Type B pancreatic cell (in vitro differentiated cells): ENCODE measurements at regions not wholly inside any gene's neighbourhood (a gene's known extent, or its start where the extent isn't known, plus 50 kb on each side); places are given as distances from the start of the nearest gene placed in this dataset.

ENCODE experiments used
- DNase-seq: peaks from one replicate; pipeline ENCODE4 v3.0.0; 2021; ENCODE audit warnings: mixed read lengths; ENCODE audit not compliant: unreplicated experiment; ENCODE audit errors: extremely low spot score
- H3K27ac Mint-ChIP-seq: 2 replicates; pipeline ENCODE4 v1.8.0; 2021; ENCODE audit warnings: mild to moderate bottlenecking, mixed read lengths
- H3K27me3 Mint-ChIP-seq: 2 replicates; pipeline ENCODE4 v1.8.0; 2021; ENCODE audit warnings: mixed read lengths
- H3K36me3 Mint-ChIP-seq: 2 replicates; pipeline ENCODE4 v1.8.0; 2021; ENCODE audit warnings: mixed read lengths
- H3K4me1 Mint-ChIP-seq: one replicate; pipeline ENCODE4 v1.8.0; 2021; ENCODE audit warnings: mixed read lengths; ENCODE audit not compliant: unreplicated experiment
- H3K4me3 Mint-ChIP-seq: 2 replicates; pipeline ENCODE4 v1.8.0; 2021; ENCODE audit warnings: mild to moderate bottlenecking, mixed read lengths
- H3K9me3 Mint-ChIP-seq: 2 replicates; pipeline ENCODE4 v1.8.0; 2021; ENCODE audit warnings: mixed read lengths
- TF ChIP-seq, protein P1 (sequence below): fragments of 200-600 bp; sonication (generic); conservative IDR thresholded peaks from 2 replicates; pipeline ENCODE4 v1.5.0; 2021; ENCODE audit warnings: antibody characterized with exemption, mild to moderate bottlenecking

DNA sequence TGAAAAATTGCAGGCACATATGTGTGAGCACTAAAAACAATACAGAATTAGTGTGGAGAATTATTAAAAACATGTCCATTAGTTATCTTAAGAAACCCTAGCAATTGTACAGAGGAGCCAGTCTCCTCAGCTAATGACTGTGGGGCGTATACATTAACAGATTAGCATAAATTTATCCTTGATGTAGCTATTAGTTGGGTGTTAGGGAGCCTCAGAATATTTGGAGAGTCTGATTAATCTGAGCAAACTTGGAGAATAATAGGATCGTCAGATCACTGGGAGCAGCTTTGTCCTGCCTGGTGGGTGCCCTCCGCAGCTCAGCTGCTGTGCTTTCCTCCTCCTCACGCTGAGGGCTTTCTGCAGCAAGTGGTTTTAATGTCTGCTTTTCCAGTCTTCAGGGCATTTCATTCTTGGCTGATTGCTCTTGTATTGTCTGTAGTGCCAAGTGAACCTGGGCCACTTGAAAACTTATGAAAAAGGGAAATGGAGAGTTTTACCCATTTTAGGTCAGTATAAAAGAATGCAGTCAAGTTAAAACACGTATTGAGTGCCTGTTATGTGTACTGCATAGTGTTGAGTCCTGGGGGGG, 417.4 kb upstream of the SEMA6D start:
- no peak for DNase-seq
- Mint-ChIP-seq H3K4me3 (no peak overlapping the region), H3K36me3 (no peaks in the 10 kb centered on the region), H3K27ac (no peak overlapping the region), H3K27me3 (no peaks in the 10 kb centered on the region), H3K4me1 (peaks cover 25% of the 10 kb centered on the region), H3K9me3 (no peaks in the 10 kb centered on the region)
- TF ChIP-seq, protein P1, sequence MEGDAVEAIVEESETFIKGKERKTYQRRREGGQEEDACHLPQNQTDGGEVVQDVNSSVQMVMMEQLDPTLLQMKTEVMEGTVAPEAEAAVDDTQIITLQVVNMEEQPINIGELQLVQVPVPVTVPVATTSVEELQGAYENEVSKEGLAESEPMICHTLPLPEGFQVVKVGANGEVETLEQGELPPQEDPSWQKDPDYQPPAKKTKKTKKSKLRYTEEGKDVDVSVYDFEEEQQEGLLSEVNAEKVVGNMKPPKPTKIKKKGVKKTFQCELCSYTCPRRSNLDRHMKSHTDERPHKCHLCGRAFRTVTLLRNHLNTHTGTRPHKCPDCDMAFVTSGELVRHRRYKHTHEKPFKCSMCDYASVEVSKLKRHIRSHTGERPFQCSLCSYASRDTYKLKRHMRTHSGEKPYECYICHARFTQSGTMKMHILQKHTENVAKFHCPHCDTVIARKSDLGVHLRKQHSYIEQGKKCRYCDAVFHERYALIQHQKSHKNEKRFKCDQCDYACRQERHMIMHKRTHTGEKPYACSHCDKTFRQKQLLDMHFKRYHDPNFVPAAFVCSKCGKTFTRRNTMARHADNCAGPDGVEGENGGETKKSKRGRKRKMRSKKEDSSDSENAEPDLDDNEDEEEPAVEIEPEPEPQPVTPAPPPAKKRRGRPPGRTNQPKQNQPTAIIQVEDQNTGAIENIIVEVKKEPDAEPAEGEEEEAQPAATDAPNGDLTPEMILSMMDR, result no peak

DNA sequence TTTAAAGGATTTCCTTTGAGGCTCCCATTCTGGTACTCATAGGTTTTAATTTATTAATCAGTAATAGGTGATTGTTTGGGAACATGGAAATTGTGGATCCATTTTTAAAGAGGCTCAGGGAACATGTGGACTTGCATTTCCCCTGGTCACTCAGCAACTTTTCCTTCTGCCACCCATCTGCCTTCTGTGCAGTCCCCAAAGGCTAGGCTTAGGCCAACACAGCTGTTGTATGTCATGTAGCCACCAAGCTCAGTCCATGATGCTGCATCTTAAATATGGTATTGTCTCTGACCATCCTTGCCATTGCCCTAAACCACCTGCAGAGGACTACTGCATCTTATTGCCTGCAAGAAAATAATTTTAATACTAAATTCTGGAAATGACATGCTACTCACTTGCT, 416.7 kb upstream of the SEMA6D start:
- H3K4me3 Mint-ChIP-seq, result no peak overlapping the region
- DNase-seq, result no peak
- H3K4me1 Mint-ChIP-seq, result peaks cover 19% of the 10 kb centered on the region
- TF ChIP-seq, protein P1, result no peak
- H3K9me3 Mint-ChIP-seq, result no peaks in the 10 kb centered on the region
- no peaks in the 10 kb centered on the region for H3K27me3 Mint-ChIP-seq
- no peaks in the 10 kb centered on the region for H3K36me3 Mint-ChIP-seq
- H3K27ac Mint-ChIP-seq, result no peak overlapping the region

DNA sequence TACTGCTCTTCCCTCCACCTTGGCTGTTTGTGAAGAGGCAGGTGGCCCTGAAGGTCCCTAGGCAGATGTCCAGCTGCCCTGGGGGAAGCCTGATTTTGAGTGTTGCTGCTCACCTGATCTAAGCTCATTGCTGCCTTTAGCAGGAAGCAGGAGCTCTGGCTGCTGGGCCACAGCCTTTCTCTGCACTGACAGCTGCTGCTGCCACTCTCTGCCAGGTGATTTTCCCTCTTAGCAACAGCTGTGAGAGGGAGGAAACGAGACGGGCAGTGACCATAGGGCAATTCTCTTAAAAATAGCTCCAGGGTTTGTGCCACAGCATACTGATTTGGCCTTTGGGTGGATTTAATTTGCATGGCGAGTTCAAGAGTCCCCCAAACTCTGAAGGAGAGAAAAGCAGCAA, 415.8 kb upstream of the SEMA6D start:
- H3K27ac Mint-ChIP-seq, result no peak overlapping the region
- H3K4me1 Mint-ChIP-seq, result peaks cover 19% of the 10 kb centered on the region
- no peak overlapping the region for H3K4me3 Mint-ChIP-seq
- DNase-seq, result no peak
- H3K27me3 Mint-ChIP-seq, result no peaks in the 10 kb centered on the region
- H3K36me3 Mint-ChIP-seq, result no peaks in the 10 kb centered on the region
- TF ChIP-seq, protein P1, result no peak
- H3K9me3 Mint-ChIP-seq, result no peaks in the 10 kb centered on the region

DNA sequence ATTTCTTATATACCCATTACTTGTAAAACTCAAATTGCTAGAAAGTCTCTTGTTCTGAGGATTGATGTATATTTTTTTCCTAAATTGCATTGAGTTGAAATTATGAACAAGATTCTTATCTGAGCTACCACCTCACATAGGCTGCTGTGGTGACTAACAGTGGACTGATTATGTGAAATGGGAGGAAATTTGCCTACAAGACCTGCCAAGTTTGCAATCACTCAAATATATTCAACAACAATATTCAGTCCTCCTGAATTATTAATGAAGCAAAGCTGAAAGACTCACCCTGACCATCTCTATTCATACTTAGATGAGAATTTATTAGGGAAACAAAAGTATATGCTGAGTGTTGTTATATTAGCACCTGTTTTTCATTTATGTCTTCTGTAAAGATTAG, 412.6 kb upstream of the SEMA6D start:
- no peak for DNase-seq
- TF ChIP-seq, protein P1, result no peak
- Mint-ChIP-seq H3K4me1 (peaks cover 6% of the 10 kb centered on the region), H3K9me3 (peaks cover 5% of the 10 kb centered on the region), H3K27ac (no peak overlapping the region), H3K27me3 (no peaks in the 10 kb centered on the region), H3K4me3 (no peak overlapping the region), H3K36me3 (no peaks in the 10 kb centered on the region)

DNA sequence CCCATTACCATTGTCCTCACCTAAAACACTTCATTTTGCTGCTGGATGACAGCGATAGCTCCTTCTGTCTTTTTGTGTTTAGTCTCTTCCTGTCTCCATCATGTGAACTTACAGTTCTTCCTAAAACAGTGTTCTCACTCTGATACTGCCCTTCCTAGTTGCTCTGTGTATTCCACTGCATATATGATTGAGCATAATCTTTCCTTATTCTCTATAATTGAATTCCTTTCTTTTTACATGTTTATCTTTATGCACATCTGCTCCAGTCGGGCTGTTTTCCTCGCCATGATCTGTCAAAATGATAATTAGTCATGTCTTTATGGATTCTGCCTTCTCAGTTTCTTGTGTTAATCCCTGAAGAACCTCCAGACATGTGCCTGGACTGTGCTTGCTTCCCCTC, 405.1 kb upstream of the SEMA6D start:
- no peaks in the 10 kb centered on the region for H3K36me3 Mint-ChIP-seq
- no peak for DNase-seq
- peaks cover 5% of the 10 kb centered on the region for H3K9me3 Mint-ChIP-seq
- no peaks in the 10 kb centered on the region for H3K27me3 Mint-ChIP-seq
- TF ChIP-seq, protein P1, result no peak
- H3K27ac Mint-ChIP-seq, result no peak overlapping the region
- no peak overlapping the region for H3K4me3 Mint-ChIP-seq
- H3K4me1 Mint-ChIP-seq, result peaks cover 7% of the 10 kb centered on the region
